ENCODE measurements at regions not wholly inside any gene's neighbourhood (a gene's known extent, or its start where the extent isn't known, plus 50 kb on each side); places are given as distances from the start of the nearest gene placed in this dataset.

DNA sequence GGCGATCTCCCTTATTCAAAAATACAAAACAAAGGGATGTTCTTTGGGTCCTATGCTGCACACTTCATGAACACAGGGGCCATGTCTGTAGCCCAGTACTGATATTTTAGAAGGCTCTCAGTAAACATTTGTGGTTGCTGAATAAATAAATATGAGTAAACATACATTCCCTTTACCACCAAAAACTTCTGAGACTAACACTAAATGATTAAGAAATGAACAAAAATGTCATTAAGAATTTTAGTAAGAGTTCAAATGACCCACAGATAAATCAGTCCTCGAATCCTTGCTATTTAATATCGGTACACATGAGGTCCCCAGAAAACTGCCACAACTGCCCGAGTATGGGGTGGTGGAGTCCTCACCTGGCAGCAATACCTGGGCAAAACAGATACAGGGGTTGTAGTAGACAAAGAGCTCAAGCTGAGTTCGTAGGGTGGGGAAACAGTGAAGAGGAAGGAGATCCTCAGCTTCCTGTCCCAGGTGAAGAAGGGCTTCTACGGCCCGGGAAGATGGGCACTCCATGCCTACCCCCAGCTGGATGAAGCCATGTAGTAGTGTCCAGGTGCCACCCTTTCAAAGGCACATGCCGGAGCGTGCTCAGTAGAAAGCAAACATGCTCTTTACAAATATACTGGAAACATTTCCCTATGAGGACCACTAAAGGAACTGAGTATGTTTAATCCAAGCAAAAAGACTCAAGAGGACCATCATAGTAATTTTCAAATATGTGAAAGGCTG lies 72.6 kb upstream of the ARHGAP29 start (continued):
- TF ChIP-seq TARDBP (CRISPR knock-in tag; IDR thresholded peaks at IDR 0.05) (0 out of 2 replicates have a peak, but pooled peaks have one; percentile 28), ZNF709 (CRISPR knock-in tag; IDR thresholded peaks at IDR 0.05) (no peak), ZNF589 (CRISPR knock-in tag; conservative IDR thresholded peaks at IDR 0.05) (no peak), MNT (IDR thresholded peaks at IDR 0.05) (0 out of 2 replicates have a peak, but pooled peaks have one; percentile 23), ZNF878 (CRISPR knock-in tag; IDR thresholded peaks at IDR 0.05) (no peak), ZNF605 (CRISPR knock-in tag; IDR thresholded peaks at IDR 0.05) (no peak), MYNN (CRISPR knock-in tag; IDR thresholded peaks at IDR 0.05; ENCODE audit: low read depth) (no peak), KAT2B (IDR thresholded peaks at IDR 0.05; ENCODE audit: borderline replicate concordance, low read depth, low read length) (no peak), ONECUT2 (CRISPR knock-in tag; IDR thresholded peaks at IDR 0.05) (no peak), MEF2D (CRISPR knock-in tag; IDR thresholded peaks at IDR 0.05) (no peak), AGO2 (optimal IDR thresholded peaks at IDR 0.05; ENCODE audit: low read depth, low read length) (no peak), XRCC5 (optimal IDR thresholded peaks at IDR 0.05; ENCODE audit: low read length) (peak; percentile 8), AKNA (CRISPR knock-in tag; IDR thresholded peaks at IDR 0.05; ENCODE audit: borderline replicate concordance) (no peak), ZNF710 (CRISPR knock-in tag; IDR thresholded peaks at IDR 0.05; ENCODE audit: borderline replicate concordance) (no peak), ZNF382 (CRISPR knock-in tag; IDR thresholded peaks at IDR 0.05; ENCODE audit: borderline replicate concordance) (no peak)
- TF ChIP-seq, protein P1, sequence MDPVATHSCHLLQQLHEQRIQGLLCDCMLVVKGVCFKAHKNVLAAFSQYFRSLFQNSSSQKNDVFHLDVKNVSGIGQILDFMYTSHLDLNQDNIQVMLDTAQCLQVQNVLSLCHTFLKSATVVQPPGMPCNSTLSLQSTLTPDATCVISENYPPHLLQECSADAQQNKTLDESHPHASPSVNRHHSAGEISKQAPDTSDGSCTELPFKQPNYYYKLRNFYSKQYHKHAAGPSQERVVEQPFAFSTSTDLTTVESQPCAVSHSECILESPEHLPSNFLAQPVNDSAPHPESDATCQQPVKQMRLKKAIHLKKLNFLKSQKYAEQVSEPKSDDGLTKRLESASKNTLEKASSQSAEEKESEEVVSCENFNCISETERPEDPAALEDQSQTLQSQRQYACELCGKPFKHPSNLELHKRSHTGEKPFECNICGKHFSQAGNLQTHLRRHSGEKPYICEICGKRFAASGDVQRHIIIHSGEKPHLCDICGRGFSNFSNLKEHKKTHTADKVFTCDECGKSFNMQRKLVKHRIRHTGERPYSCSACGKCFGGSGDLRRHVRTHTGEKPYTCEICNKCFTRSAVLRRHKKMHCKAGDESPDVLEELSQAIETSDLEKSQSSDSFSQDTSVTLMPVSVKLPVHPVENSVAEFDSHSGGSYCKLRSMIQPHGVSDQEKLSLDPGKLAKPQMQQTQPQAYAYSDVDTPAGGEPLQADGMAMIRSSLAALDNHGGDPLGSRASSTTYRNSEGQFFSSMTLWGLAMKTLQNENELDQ (CRISPR knock-in tag; IDR thresholded peaks at IDR 0.05; ENCODE audit: borderline replicate concordance) = no peak
- TF ChIP-seq, protein P2, sequence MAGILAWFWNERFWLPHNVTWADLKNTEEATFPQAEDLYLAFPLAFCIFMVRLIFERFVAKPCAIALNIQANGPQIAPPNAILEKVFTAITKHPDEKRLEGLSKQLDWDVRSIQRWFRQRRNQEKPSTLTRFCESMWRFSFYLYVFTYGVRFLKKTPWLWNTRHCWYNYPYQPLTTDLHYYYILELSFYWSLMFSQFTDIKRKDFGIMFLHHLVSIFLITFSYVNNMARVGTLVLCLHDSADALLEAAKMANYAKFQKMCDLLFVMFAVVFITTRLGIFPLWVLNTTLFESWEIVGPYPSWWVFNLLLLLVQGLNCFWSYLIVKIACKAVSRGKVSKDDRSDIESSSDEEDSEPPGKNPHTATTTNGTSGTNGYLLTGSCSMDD (CRISPR knock-in tag; IDR thresholded peaks at IDR 0.05) = no peak

Measured in HepG2 (cell line).